OCI-LY1 (cell line): ENCODE measurements at regions not wholly inside any gene's neighbourhood (a gene's known extent, or its start where the extent isn't known, plus 50 kb on each side); places are given as distances from the start of the nearest gene placed in this dataset.

Experiments used
- H2AFZ ChIP-seq: fragments of 200-600 bp; sonication (generic), shearing (Covaris generic); 2 replicates; pipeline ENCODE4 v1.6.0; 2014; ENCODE audit warnings: antibody characterized with exemption, mild to moderate bottlenecking, low read length
- H3F3A ChIP-seq: fragments of 200-600 bp; sonication (generic), shearing (Covaris generic); 2 replicates; pipeline ENCODE4 v1.6.0; 2014; ENCODE audit warnings: mild to moderate bottlenecking, antibody characterized with exemption, low read length, moderate library complexity; ENCODE audit not compliant: insufficient read depth
- H3K27ac ChIP-seq: fragments of 200-600 bp; sonication (generic); 2 replicates; pipeline ENCODE4 v1.5.1; 2014; ENCODE audit warnings: low read length, mixed run types, mild to moderate bottlenecking, low read depth; ENCODE audit not compliant: poor library complexity, severe bottlenecking
- H3K27me3 ChIP-seq: fragments of 200-600 bp; sonication (generic); 2 replicates; pipeline ENCODE4 v1.6.0; 2014; ENCODE audit warnings: antibody characterized with exemption, mild to moderate bottlenecking, low read length, moderate library complexity; ENCODE audit not compliant: insufficient read depth
- H3K36me3 ChIP-seq: fragments of 200-600 bp; sonication (generic); 2 replicates; pipeline ENCODE4 v1.6.1; 2014; ENCODE audit warnings: mild to moderate bottlenecking, antibody characterized with exemption, low read length, moderate library complexity, mixed read lengths; ENCODE audit not compliant: insufficient read depth
- H3K4me1 ChIP-seq: fragments of 200-600 bp; sonication (generic); 2 replicates; pipeline ENCODE4 v1.5.1; 2014; ENCODE audit warnings: mild to moderate bottlenecking, low read length, moderate library complexity; ENCODE audit not compliant: insufficient read depth, severe bottlenecking
- H3K4me2 ChIP-seq: fragments of 200-600 bp; sonication (generic), shearing (Covaris generic); 2 replicates; pipeline ENCODE4 v1.6.1; 2014; ENCODE audit warnings: low read length
- H3K4me3 ChIP-seq: fragments of 200-600 bp; sonication (generic); 2 replicates; pipeline ENCODE4 v1.5.1; 2014; ENCODE audit warnings: low read length, low read depth, mild to moderate bottlenecking, mixed read lengths; ENCODE audit not compliant: poor library complexity, severe bottlenecking
- H3K79me2 ChIP-seq: fragments of 200-600 bp; shearing (Covaris generic); 2 replicates; pipeline ENCODE4 v1.6.1; 2016; ENCODE audit warnings: mixed run types, low read length, mixed read lengths; ENCODE audit not compliant: insufficient read depth
- H3K9ac ChIP-seq: fragments of 200-600 bp; sonication (generic), shearing (Covaris generic); 2 replicates; pipeline ENCODE4 v1.6.1; 2014; ENCODE audit warnings: mild to moderate bottlenecking, low read length, mixed read lengths
- H3K9me2 ChIP-seq: fragments of 200-600 bp; sonication (generic), shearing (Covaris generic); 2 replicates; pipeline ENCODE4 v1.6.1; 2014; ENCODE audit warnings: low read depth, mild to moderate bottlenecking, low read length, mixed read lengths
- H3K9me3 ChIP-seq: fragments of 200-600 bp; shearing (Covaris generic); 2 replicates; pipeline ENCODE4 v1.6.1; 2014; ENCODE audit warnings: low read length, mixed read lengths
- H4K20me1 ChIP-seq: fragments of 200-600 bp; sonication (generic), shearing (Covaris generic); 2 replicates; pipeline ENCODE4 v1.6.0; 2016; ENCODE audit warnings: mild to moderate bottlenecking, low read length; ENCODE audit not compliant: insufficient read depth
- CTCF ChIP-seq: fragments of 200-600 bp; sonication (generic), shearing (Covaris generic); IDR thresholded peaks from 2 replicates; pipeline ENCODE4 v1.5.1; 2017; ENCODE audit warnings: mild to moderate bottlenecking, antibody characterized with exemption, low read length, moderate library complexity, mixed read lengths
- EZH2 ChIP-seq: fragments of 200-600 bp; sonication (generic), shearing (Covaris generic); IDR thresholded peaks from 2 replicates; pipeline ENCODE4 v1.8.0; 2017; ENCODE audit warnings: borderline replicate concordance, mixed run types, mild to moderate bottlenecking, antibody characterized with exemption, low read length, moderate library complexity, mixed read lengths

- Histone ChIP-seq H3K4me2 (no peak overlapping the region), H3K79me2 (no peaks in the 10 kb centered on the region), H3F3A (no peaks in the 10 kb centered on the region), H3K9me2 (no peaks in the 10 kb centered on the region), H3K4me3 (no peak overlapping the region), H3K9ac (no peak overlapping the region), H3K27ac (no peak overlapping the region), H3K27me3 (no peaks in the 10 kb centered on the region), H2AFZ (no peak overlapping the region), H3K36me3 (no peaks in the 10 kb centered on the region), H3K9me3 (no peaks in the 10 kb centered on the region), H3K4me1 (no peaks in the 10 kb centered on the region), H4K20me1 (no peaks in the 10 kb centered on the region)
- TF ChIP-seq EZH2: no peak
- no peak for TF ChIP-seq CTCF
These were observed 113.2 kb upstream of the TENT5A start for GRCh38 chr6:81865712-81866111.

- Histone ChIP-seq H3F3A (no peaks in the 10 kb centered on the region), H3K79me2 (no peaks in the 10 kb centered on the region), H2AFZ (no peak overlapping the region), H3K9me3 (no peaks in the 10 kb centered on the region), H3K4me2 (no peak overlapping the region), H3K36me3 (no peaks in the 10 kb centered on the region), H3K4me3 (no peak overlapping the region), H4K20me1 (no peaks in the 10 kb centered on the region), H3K9ac (no peak overlapping the region), H3K27me3 (no peaks in the 10 kb centered on the region), H3K27ac (no peak overlapping the region), H3K9me2 (no peaks in the 10 kb centered on the region), H3K4me1 (no peaks in the 10 kb centered on the region)
- TF ChIP-seq EZH2 (no peak), CTCF (no peak)
These were observed 111.6 kb upstream of the TENT5A start for GRCh38 chr6:81864124-81864523.

- no peaks in the 10 kb centered on the region for H4K20me1 ChIP-seq
- no peak overlapping the region for H2AFZ ChIP-seq
- no peaks in the 10 kb centered on the region for H3K36me3 ChIP-seq
- H3K27me3 ChIP-seq: no peaks in the 10 kb centered on the region
- no peaks in the 10 kb centered on the region for H3F3A ChIP-seq
- H3K9me2 ChIP-seq: no peaks in the 10 kb centered on the region
- no peaks in the 10 kb centered on the region for H3K9me3 ChIP-seq
- no peak overlapping the region for H3K4me3 ChIP-seq
- no peak overlapping the region for H3K27ac ChIP-seq
- H3K9ac ChIP-seq: no peak overlapping the region
- TF ChIP-seq EZH2 (no peak), CTCF (no peak)
- H3K4me2 ChIP-seq: no peak overlapping the region
- no peaks in the 10 kb centered on the region for H3K4me1 ChIP-seq
- H3K79me2 ChIP-seq: no peaks in the 10 kb centered on the region
These were observed 110.6 kb upstream of the TENT5A start for GRCh38 chr6:81863123-81863522.
